DMS 273 (cell line): ENCODE measurements at regions not wholly inside any gene's neighbourhood (a gene's known extent, or its start where the extent isn't known, plus 50 kb on each side); places are given as distances from the start of the nearest gene placed in this dataset.
"Not testable (repeated sequence)": the region's sequence is repeated elsewhere in the genome, so short reads cannot be mapped to it uniquely, and the experiment has no call there.

Source experiments
- DNase-seq: peaks from one replicate; lab custom pipeline; 2025; ENCODE audit not compliant: unreplicated experiment; lab: John Stamatoyannopoulos, UW

- DNase-seq = no peak
Measured at GRCh38 chr2:222351035-222351434, 52.2 kb upstream of the PAX3 start.

- no peak for DNase-seq
Measured at GRCh38 chr2:222352981-222353380, 54.2 kb upstream of the PAX3 start.

GRCh38 chr2:222353993-222354392 lies 55.2 kb upstream of the PAX3 start:
- peak; percentile 17 for DNase-seq

DNA sequence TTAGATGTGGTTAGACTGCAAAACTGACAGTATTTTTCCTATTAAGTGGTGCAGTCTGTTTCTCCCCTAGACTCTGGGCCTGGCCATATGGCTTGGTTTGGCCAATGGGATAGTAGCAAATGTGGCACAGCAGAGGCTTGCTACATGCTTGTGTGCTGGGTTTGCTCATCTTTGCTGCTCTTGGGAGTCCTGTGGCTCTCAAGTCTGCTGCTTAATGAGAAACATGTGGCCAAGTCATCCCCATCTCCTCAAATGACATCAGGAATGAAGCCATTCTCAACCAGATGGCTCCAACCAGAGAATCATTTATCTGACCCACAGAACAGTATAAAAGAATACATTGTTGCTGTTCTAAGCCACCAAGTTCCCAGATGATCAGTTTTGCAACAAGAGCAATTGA lies 57.1 kb upstream of the PAX3 start:
- DNase-seq = peak; percentile 75

- DNase-seq = no peak
Measured at GRCh38 chr2:222357930-222358329, 59.1 kb upstream of the PAX3 start.

- DNase-seq = peak; percentile 53
Measured at GRCh38 chr2:222358876-222359275, 60.1 kb upstream of the PAX3 start.

DNA sequence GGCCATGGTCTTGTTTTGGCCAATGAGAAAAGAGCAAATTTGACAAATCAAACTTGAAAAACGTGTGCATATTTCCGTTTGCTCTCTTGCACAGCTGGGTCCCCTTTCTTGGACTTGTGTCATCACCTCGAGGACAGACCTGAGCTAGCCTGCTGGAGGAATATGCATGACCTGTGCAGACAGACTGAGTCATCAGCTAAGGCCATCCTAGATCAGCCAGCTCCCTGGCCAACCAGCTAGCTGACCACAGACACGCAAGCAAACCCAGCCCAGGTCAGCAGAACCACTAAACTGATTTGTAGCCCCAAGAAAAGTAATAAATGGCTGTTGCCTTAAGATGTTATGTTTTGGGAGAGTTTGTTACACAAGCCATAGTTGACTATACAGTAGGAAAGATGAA lies 61.3 kb upstream of the PAX3 start:
- DNase-seq = no peak

DNA sequence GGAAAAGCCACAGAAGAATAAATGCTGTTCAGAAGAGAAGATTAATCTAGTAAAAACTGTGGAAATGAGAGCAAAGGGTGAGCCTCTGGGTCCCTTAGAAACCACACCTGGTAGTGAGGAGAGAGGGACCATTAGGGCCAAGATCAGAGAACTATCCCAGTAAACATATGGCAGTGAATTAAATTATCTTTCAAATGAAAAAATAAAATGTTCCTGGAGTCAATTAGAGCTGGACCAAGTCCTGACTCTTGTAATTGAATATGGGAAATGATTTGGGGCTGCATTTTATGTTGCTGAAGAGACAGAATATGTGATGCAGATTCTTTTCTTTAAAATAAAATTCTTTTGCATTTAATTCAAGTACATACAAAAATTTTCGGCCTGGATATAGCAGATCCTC lies 62.2 kb upstream of the PAX3 start:
- peak; percentile 23 for DNase-seq

- no peak for DNase-seq
Measured at GRCh38 chr2:222361787-222362186, 62.6 kb upstream of the SGPP2 start.

DNA sequence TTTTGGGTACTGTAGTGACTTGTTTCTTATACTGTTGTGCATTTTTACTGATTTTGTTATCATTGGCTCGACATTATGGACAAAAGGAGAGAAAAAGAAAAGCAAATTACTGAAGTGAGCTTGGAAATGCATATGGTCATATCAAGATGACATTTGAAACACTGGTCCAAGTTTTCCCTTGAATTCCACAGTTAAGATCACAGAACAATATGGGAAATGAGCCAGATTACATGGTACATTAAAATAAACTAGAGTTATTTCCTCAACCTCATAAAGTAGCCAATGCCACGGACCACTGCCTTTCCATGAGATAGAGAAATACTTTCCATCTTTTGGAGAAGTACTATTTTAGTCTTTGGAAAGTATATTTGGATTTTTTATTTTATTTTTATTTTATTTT lies 62.0 kb upstream of the SGPP2 start:
- DNase-seq = no peak

DNA sequence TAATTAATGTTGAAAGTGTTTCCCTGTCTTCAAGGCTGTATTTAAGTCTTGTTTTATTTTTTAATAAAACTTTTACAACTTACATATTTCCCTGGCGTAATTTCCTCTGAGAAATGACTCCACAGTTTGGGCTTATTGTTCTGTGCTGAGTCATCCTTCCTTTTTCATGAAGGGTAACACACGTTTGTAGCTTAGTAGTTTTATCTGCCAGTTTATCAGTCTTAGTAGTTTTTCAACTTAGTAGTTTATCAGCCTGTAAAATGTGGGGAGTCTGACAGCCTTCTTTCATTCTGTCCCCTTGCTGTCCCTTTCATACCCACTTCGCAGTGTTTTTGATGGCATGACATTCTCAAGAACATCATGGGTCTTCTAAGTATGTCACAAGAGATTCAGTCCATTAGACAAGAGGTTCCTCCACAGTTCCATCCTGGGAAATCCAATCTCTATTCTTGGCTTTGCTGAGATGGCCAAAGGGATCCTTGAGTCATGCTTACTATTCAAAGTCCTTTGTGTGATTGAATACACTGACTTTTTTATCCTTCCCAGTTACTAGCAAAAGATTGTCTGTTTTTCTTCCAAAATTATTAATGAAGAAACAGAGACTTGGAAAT lies 60.0 kb upstream of the SGPP2 start:
- no peak for DNase-seq

GRCh38 chr2:222368280-222368679 lies 56.1 kb upstream of the SGPP2 start:
- DNase-seq = not testable (repeated sequence)

- DNase-seq = no peak
Measured at GRCh38 chr2:222372993-222373392, 51.4 kb upstream of the SGPP2 start.
